ENCODE measurements at regions not wholly inside any gene's neighbourhood (a gene's known extent, or its start where the extent isn't known, plus 50 kb on each side); places are given as distances from the start of the nearest gene placed in this dataset.

GRCh38 chr2:60400462-60401246, 152.8 kb downstream of the BCL11A start:
- DNase-seq (ENCODE audit: low read depth in 2 of 3, low spot score in 2 of 3) = peak in 1 of 3 donors; percentile 54

GRCh38 chr2:60394463-60394862, 159.0 kb downstream of the BCL11A start:
- DNase-seq (ENCODE audit: low read depth in 2 of 3, low spot score in 2 of 3) = no peak

- DNase-seq (ENCODE audit: low read depth in 2 of 3, low spot score in 2 of 3) = no peak
These were observed 161.6 kb downstream of the BCL11A start for GRCh38 chr2:60391649-60392375.

- DNase-seq (ENCODE audit: low read depth in 2 of 3, low spot score in 2 of 3) = no peak
These were observed 162.2 kb downstream of the BCL11A start for GRCh38 chr2:60391230-60391629.

- no peak for DNase-seq (ENCODE audit: low read depth in 2 of 3, low spot score in 2 of 3)
These were observed 167.0 kb downstream of the BCL11A start for GRCh38 chr2:60386436-60386835.

- no peak for DNase-seq (ENCODE audit: low read depth in 2 of 3, low spot score in 2 of 3)
These were observed 167.8 kb downstream of the BCL11A start for GRCh38 chr2:60385648-60386047.

GRCh38 chr2:60383401-60384143, 169.9 kb downstream of the BCL11A start:
- peak in 2 of 3 donors; percentile 62 for DNase-seq (ENCODE audit: low read depth in 2 of 3, low spot score in 2 of 3)

- DNase-seq (ENCODE audit: low read depth in 2 of 3, low spot score in 2 of 3) = no peak
These were observed 173.0 kb downstream of the BCL11A start for GRCh38 chr2:60380411-60380810.

GRCh38 chr2:60379684-60380083, 173.8 kb downstream of the BCL11A start:
- DNase-seq (ENCODE audit: low read depth in 2 of 3, low spot score in 2 of 3) = no peak

GRCh38 chr2:60379216-60379615, 174.2 kb downstream of the BCL11A start:
- DNase-seq (ENCODE audit: low read depth in 2 of 3, low spot score in 2 of 3) = no peak

GRCh38 chr2:60377825-60378224, 175.6 kb downstream of the BCL11A start:
- DNase-seq (ENCODE audit: low read depth in 2 of 3, low spot score in 2 of 3) = no peak

GRCh38 chr2:60376252-60376651, 177.2 kb downstream of the BCL11A start:
- no peak for DNase-seq (ENCODE audit: low read depth in 2 of 3, low spot score in 2 of 3)

- peak in 1 of 3 donors; percentile 45 for DNase-seq (ENCODE audit: low read depth in 2 of 3, low spot score in 2 of 3)
These were observed 181.8 kb downstream of the BCL11A start for GRCh38 chr2:60371681-60372080.

- no peak for DNase-seq (ENCODE audit: low read depth in 2 of 3, low spot score in 2 of 3)
These were observed 182.2 kb downstream of the BCL11A start for GRCh38 chr2:60371219-60371618.

GRCh38 chr2:60370814-60371213, 182.6 kb downstream of the BCL11A start:
- DNase-seq (ENCODE audit: low read depth in 2 of 3, low spot score in 2 of 3) = no peak

GRCh38 chr2:60368456-60368855, 185.0 kb downstream of the BCL11A start:
- no peak for DNase-seq (ENCODE audit: low read depth in 2 of 3, low spot score in 2 of 3)

GRCh38 chr2:60366135-60366712, 187.2 kb downstream of the BCL11A start:
- DNase-seq (ENCODE audit: low read depth in 2 of 3, low spot score in 2 of 3) = peak in 2 of 3 donors; percentile 77 to 89

GRCh38 chr2:60365556-60365955, 187.9 kb downstream of the BCL11A start:
- no peak for DNase-seq (ENCODE audit: low read depth in 2 of 3, low spot score in 2 of 3)

- DNase-seq (ENCODE audit: low read depth in 2 of 3, low spot score in 2 of 3) = no peak
These were observed 189.0 kb downstream of the BCL11A start for GRCh38 chr2:60364491-60364890.

GRCh38 chr2:60361498-60361897, 192.0 kb downstream of the BCL11A start:
- no peak for DNase-seq (ENCODE audit: low read depth in 2 of 3, low spot score in 2 of 3)

GRCh38 chr2:60359569-60359968, 193.9 kb downstream of the BCL11A start:
- no peak for DNase-seq (ENCODE audit: low read depth in 2 of 3, low spot score in 2 of 3)
